ENCODE measurements at regions not wholly inside any gene's neighbourhood (a gene's known extent, or its start where the extent isn't known, plus 50 kb on each side); places are given as distances from the start of the nearest gene placed in this dataset.

- H3K9ac ChIP-seq (replicated peaks in 1 of 4; ENCODE audit: extremely low read depth in 1 of 4, low read depth in 3 of 4, low read length in 3 of 4), result no peak overlapping the region
- 59% methylated on average over 1 of the region's 1 CpG; no CpG with 5 or more reads in 1 of the 2 experiments for WGBS, 2 experiments (ENCODE audit: extremely low coverage in 1 of 2, insufficient coverage in 1 of 2, insufficient read length in 1 of 2, insufficient replicate concordance in 2 of 2, low coverage in 1 of 2, low lambda C conversion rate in 2 of 2, missing lambda C conversion rate in 1 of 2)
Observed at GRCh38 chr17:71089431-71089830, 920.1 kb downstream of the KCNJ2 start.

More at GRCh38 chr17:71089431-71089830, 920.1 kb downstream of the KCNJ2 start:
- Histone ChIP-seq H3K56ac (replicated peaks; ENCODE audit: insufficient read length, low read depth, low read length) (no peak overlapping the region), H2BK20ac (ENCODE audit: low read length) (no peak overlapping the region), H3K4me1 (replicated peaks in 1 of 4; ENCODE audit: control insufficient read depth in 3 of 4, insufficient read depth in 4 of 4, low read length in 3 of 4) (peaks cover 0 to 2% (median 0%) of the 10 kb centered on the region in 4 experiments; a peak in 1 of 7 replicates), H3K27me3 (replicated peaks in 1 of 4; ENCODE audit: control insufficient read depth in 3 of 4, extremely low read depth in 1 of 4, insufficient read depth in 3 of 4, low read length in 3 of 4) (no peaks in the 10 kb centered on the region), H2AFZ (ENCODE audit: low read length) (no peak overlapping the region), H3K14ac (ENCODE audit: insufficient read length) (no peak overlapping the region), H3K27ac (ENCODE audit: low read depth, low read length) (no peak overlapping the region), H3K79me1 (ENCODE audit: low read depth, low read length) (no peaks in the 10 kb centered on the region), H4K20me1 (replicated peaks in 1 of 2; ENCODE audit: control insufficient read depth in 1 of 2, insufficient read depth in 2 of 2, low read length in 2 of 2) (no peaks in the 10 kb centered on the region), H3K23ac (ENCODE audit: insufficient read length) (no peak overlapping the region), H2BK12ac (ENCODE audit: low read depth, low read length) (no peak overlapping the region), H4K91ac (replicated peaks; ENCODE audit: insufficient read length, low read length) (no peak overlapping the region), H3K4me3 (ENCODE audit: extremely low read depth in 1 of 4, insufficient read depth in 2 of 4, low read depth in 3 of 4, low read length in 4 of 4) (no peak overlapping the region), H2BK120ac (replicated peaks; ENCODE audit: low read depth, low read length) (no peak overlapping the region), H3K4me2 (ENCODE audit: insufficient read depth in 1 of 2, low read depth in 2 of 2, low read length in 2 of 2) (no peak overlapping the region), H4K8ac (ENCODE audit: extremely low read depth, insufficient read depth, low read length) (no peak overlapping the region), H3K79me2 (ENCODE audit: control insufficient read depth in 1 of 2, insufficient read depth in 2 of 2, low read length in 2 of 2) (peaks cover 0 to 9% of the 10 kb centered on the region in 2 experiments; a peak in 1 of 4 replicates), H4K5ac (ENCODE audit: insufficient read length, low read depth, low read length) (no peak overlapping the region), H3K36me3 (ENCODE audit: control insufficient read depth in 2 of 4, insufficient read depth in 4 of 4, low read length in 3 of 4) (peaks cover 0 to 3% (median 0%) of the 10 kb centered on the region in 4 experiments; a peak in 1 of 8 replicates), H3K9me3 (ENCODE audit: insufficient read depth in 2 of 2, low read depth in 1 of 2, low read length in 1 of 2) (peaks cover 0 to 8% of the 10 kb centered on the region in 2 experiments; a peak in 2 of 4 replicates), H3K23me2 (ENCODE audit: low read depth, low read length) (no peaks in the 10 kb centered on the region), H3K4ac (replicated peaks; ENCODE audit: insufficient read length, low read depth, low read length) (no peak overlapping the region), H3K18ac (ENCODE audit: extremely low read depth, low read length) (no peak overlapping the region), H2AK5ac (ENCODE audit: low read depth, low read length) (no peak overlapping the region), H2BK15ac (ENCODE audit: low read length) (no peak overlapping the region), H2BK5ac (ENCODE audit: low read depth, low read length) (no peak overlapping the region)
- ChIA-PET CTCF (ENCODE audit: partially characterized antibody) (interaction anchor here (0.9 to 1.7 kb wide), 2 partner anchors 289 to 322 kb away, joined by 3 to 5 read pairs; no protein-coding TSS in a partner anchor), POLR2A (ENCODE audit: partially characterized antibody) (no interaction called here)
- DNase-seq (ENCODE audit: low read depth in 1 of 2, low spot score in 2 of 2) (no peak), FAIRE-seq (no peak)
- TF ChIP-seq CBX8 (IDR thresholded peaks at IDR 0.05; ENCODE audit: borderline replicate concordance, low read depth, low read length) (no peak), RBBP5 (IDR thresholded peaks at IDR 0.05; ENCODE audit: borderline replicate concordance, low read depth, low read length) (no peak), CHD1 (IDR thresholded peaks at IDR 0.05; ENCODE audit: low read depth, low read length) (no peak)
